HG02759 (cell line): ENCODE measurements at regions not wholly inside any gene's neighbourhood (a gene's known extent, or its start where the extent isn't known, plus 50 kb on each side); places are given as distances from the start of the nearest gene placed in this dataset.
"Not testable (repeated sequence)": the region's sequence is repeated elsewhere in the genome, so short reads cannot be mapped to it uniquely, and the experiment has no call there.

ENCODE experiments used
- ATAC-seq: cut with Tn5 transposase; IDR thresholded peaks from one replicate; pipeline ENCODE4 v1.9.1; 2021; ENCODE audit warnings: mild to moderate bottlenecking, moderate library complexity; ENCODE audit not compliant: unreplicated experiment

DNA sequence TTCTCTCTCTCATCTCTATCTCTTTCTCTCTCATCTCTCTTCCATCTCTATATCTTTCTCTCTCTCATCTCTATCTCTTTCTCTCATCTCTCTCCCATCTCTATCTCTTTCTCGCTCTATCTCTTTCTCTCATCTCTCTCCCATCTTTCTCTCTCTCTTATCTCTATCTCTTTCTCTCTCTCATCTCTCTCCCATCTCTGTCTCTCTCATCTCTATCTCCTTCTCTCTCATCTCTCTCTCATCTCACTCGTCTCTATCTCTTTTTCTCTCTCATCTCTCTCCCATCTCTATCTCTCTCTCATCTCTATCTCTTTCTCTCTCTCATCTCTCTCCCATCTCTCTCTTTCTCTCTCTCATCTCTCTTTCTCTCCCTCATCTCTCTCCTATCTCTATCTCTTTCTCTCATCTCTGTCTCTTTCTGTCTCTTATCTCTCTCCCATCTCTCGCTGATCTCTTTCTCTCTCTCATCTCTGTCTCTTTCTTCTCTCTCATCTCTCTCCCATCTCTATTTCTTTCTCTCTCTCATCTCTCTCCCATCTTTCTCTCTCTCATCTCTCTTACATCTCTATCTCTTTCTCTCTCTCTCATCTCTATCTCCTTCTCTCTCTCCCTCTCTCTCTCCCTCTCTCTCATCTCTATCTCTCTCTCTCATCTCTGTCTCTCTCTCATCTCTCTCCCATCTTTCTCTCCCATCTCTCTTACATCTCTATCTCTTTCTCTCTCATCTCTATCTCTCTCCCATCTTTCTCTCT lies 388.7 kb downstream of the NPHP4 start:
- no peak for ATAC-seq

DNA sequence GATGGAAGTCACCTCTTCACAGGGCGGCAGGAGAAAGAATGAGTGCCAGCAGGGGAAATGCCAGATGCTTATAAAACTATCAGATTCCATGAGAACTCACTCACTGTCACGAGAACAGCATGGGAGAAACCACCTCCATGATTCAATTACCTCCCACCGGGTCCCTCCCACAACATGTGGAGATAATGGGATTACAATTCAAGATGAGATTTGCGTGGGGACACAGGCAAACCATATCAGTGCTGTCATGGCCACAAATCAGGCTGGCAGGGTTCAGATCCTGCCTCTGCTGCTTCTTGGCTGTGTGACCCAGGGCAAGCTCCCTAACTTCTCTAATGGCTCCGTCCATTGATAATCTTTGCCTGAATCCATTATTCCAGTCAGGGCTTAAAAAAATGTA lies 389.5 kb downstream of the NPHP4 start:
- ATAC-seq = not testable (repeated sequence)

DNA sequence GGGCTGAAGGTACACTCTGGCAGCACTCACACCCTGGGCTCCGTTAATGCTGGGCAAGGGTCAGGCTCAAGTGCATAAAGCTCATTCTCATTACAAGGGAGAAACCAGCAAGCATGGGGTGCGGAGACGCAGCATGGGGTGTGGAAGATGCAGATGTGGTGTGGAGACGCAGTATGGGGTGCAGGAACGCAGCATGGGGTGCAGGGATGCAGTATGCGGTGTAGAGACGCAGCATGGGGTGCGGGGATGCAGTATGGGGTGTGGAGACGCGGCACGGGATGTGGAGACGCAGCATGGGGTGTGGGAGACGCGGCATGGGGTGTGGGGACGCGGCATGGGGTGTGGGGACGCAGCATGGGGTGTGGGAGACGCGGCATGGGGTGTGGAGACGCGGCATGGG lies 390.7 kb downstream of the NPHP4 start:
- ATAC-seq = no peak

DNA sequence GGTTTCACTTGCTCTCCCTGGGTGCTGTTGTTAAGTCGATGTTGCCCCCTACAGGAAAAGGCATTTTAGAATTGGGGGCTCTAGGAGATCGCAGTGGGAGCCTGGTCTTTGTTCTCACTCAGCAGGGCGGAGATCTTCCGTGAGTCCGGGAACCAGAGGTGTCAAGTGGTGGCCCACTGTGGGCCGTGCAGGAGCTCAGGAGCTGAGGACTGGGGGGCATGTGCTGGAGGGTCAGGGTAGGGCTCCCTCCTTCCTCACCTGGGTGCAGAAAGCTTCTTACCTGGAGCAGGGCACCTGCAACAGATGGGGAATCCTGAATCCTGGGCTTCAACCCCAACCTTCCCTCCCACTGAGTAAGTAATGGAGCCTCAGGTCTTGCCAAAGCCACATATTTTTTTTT lies 392.7 kb downstream of the NPHP4 start:
- no peak for ATAC-seq

DNA sequence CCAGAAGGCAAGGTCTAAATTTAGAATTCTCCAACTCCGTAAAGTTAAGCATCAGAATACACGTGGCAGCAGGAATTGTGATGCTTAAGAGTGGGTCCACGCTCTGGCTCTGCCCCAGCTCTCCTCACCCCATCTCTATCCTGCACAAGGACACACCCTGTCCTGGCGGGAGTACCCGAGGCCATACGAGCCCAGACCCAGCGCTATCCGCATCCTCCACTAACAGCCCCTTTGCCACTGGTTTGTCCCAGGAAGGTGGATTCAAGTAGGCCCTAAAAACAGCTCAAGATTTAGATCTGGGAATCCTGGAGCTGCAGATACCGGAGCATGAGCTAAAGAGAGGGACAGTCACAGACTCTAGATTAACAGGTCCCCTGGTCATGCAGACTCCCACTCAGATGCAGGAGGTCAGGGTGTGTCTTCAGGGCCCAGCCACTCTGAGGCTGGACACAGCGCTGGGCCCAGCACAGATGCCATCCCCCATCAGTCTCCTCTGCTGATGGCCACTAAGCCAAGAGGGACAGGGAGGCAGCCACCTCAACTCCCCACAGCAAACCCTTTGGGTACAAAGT lies 393.3 kb downstream of the NPHP4 start:
- no peak for ATAC-seq

DNA sequence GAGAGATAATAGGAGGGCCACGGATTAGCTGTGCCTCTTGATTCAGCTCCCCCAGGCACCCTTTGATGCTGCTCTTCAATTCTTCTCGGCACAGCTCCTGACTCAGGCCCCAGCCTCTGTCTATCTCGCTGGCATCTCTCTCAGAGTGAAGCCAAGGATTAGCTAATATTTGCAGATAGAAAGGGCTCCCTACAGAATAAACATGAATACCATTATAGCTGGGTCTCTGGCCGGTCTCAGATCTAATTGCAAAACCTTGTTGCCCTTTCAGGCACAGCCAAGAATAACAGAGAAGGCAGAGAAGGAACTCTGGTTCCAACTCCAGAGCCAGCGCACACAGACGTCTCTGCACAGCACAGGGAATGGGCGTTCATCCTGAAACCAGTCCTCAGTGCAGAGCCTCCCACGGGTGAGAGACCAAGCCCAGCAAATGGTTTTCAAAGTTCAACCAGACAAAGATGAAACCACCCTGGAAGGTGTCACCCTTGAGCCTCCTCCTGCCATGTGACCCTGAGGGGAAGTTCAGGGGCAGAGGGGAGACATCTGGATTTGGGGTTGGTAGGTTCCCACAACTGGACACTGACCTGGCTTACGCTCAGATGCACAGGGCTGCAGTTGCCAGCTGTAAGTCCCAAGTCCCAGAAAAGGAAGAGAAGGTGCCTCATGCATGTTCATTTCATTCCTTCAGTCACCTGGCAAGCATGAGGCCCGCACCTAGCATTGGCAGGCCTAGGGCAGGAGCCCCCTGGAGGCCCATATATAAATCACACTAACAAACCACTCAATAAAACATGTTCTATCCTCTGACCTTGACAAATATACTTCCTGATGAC lies 394.0 kb downstream of the NPHP4 start:
- no peak for ATAC-seq

DNA sequence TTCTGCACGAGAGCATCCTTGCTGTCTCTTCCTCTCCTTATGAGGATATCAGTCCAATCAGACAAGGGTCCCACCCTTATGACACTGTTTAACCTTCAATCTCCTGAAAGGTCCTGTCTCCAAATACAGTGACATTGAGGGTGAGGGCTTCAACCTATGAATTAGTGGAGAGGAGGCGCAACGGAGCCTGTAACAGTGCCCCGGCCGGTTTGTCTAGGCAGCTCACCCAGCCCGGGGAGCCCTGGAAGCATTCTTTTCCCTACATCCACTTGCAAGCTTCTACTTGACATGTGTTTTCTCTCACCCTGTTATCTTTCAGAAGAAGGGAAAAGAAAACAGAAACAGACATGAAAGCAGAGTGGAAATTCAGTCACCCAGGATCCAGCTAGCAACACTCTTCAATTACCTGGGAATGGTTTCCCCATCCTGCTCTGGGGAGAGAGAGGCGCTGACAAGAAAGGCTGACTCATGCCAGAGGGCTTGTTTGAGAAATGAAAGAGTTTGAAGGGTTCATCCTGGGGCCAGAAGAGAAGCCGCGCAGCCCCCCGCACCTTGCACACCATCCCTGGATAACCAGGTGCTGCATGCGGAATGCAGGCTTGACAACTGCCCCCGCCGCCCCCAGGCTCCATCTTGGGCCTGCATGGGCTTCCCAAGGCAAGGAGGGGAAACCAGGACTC lies 394.9 kb downstream of the NPHP4 start:
- no peak for ATAC-seq

- ATAC-seq = no peak
Observed at GRCh38 chr1:5596651-5597050, 395.6 kb downstream of the NPHP4 start.

- no peak for ATAC-seq
Observed at GRCh38 chr1:5595531-5596170, 396.6 kb downstream of the NPHP4 start.

- ATAC-seq = no peak
Observed at GRCh38 chr1:5594056-5594956, 397.9 kb downstream of the NPHP4 start.

- no peak for ATAC-seq
Observed at GRCh38 chr1:5590717-5591116, 401.5 kb downstream of the NPHP4 start.

GRCh38 chr1:5586629-5587028 lies 405.6 kb downstream of the NPHP4 start:
- ATAC-seq = no peak

GRCh38 chr1:5585256-5585655 lies 407.0 kb downstream of the NPHP4 start:
- no peak for ATAC-seq

GRCh38 chr1:5580926-5581325 lies 411.3 kb downstream of the NPHP4 start:
- ATAC-seq = no peak

- ATAC-seq = no peak
Observed at GRCh38 chr1:5579966-5580365, 412.3 kb downstream of the NPHP4 start.

- no peak for ATAC-seq
Observed at GRCh38 chr1:5578690-5579089, 413.5 kb downstream of the NPHP4 start.

DNA sequence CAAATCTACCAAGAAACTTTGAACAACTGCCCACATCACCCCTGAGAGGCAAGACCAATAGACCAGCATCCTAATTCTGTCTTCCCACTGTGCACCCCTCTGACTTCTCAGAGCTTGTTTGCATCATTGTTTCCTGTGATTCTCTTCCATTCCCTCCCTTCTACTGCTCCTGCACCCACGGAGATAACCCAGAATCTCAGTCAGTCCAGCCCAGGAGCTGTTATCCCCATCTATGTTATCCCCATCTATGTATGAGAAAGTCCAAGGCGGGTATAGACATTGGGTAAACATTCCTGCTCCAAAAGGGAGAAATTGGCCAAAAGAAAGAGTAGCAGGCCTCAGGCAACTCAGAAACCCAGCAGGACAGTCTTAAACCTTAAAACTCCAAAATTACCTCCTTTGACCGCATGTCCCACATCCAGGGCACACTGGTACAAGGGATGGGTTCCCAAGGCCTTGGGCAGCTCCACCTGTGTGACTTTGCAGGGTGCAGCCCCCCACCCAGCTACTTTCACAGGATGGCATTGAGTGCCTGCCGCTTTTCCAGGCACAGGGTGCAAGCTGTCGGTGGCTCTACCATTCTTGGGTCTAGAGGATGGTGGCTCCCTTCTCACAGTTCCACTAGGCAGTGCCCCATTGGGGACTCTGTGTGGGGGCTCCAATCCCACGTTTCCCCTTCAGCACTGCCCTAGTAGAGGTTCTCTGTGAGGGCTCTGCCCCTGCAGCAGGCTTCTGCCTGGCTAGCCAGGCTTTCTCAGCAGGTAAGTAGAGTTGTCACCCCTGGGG lies 414.8 kb downstream of the NPHP4 start:
- no peak for ATAC-seq

GRCh38 chr1:5576673-5577065 lies 415.6 kb downstream of the NPHP4 start:
- ATAC-seq = no peak

GRCh38 chr1:5576011-5576672 lies 416.1 kb downstream of the NPHP4 start:
- ATAC-seq = no peak
